Epithelial cell of esophagus (primary cell): ENCODE measurements at regions not wholly inside any gene's neighbourhood (a gene's known extent, or its start where the extent isn't known, plus 50 kb on each side); places are given as distances from the start of the nearest gene placed in this dataset.

ENCODE experiments used
- DNase-seq: peaks from one replicate; pipeline ENCODE4 v3.0.0; 2010; ENCODE audit warnings: low read depth
- H3K4me3 ChIP-seq: 2 replicates; pipeline ENCODE4 v1.5.1; 2011; ENCODE audit warnings: mild to moderate bottlenecking, low read length, control low read depth
- CTCF ChIP-seq: IDR thresholded peaks from 2 replicates; pipeline ENCODE4 v1.5.1; 2011; ENCODE audit warnings: low read depth, mild to moderate bottlenecking, low read length, control low read depth, inconsistent platforms; ENCODE audit not compliant: insufficient read depth; ENCODE audit errors: missing control alignments

GRCh38 chr5:173456751-173457171 lies 128.5 kb upstream of the STC2 start:
- TF ChIP-seq CTCF = no peak
- no peak for DNase-seq
- no peak overlapping the region for H3K4me3 ChIP-seq

GRCh38 chr5:173456181-173456580 lies 128.0 kb upstream of the STC2 start:
- H3K4me3 ChIP-seq = no peak overlapping the region
- no peak for DNase-seq
- TF ChIP-seq CTCF = no peak

- DNase-seq = no peak
- no peak for TF ChIP-seq CTCF
These were observed 127.4 kb upstream of the STC2 start for GRCh38 chr5:173455599-173455957.

GRCh38 chr5:173454736-173455598 lies 126.8 kb upstream of the STC2 start:
- no peak for TF ChIP-seq CTCF
- peak; percentile 95 for DNase-seq
- no peak overlapping the region for H3K4me3 ChIP-seq

More at GRCh38 chr5:173455599-173455957, 127.4 kb upstream of the STC2 start:
- no peak overlapping the region for H3K4me3 ChIP-seq

GRCh38 chr5:173454361-173454735 lies 126.1 kb upstream of the STC2 start:
- TF ChIP-seq CTCF = no peak
- no peak overlapping the region for H3K4me3 ChIP-seq
- peak; percentile 53 for DNase-seq

- DNase-seq = peak; percentile 66
- TF ChIP-seq CTCF = no peak
- no peak overlapping the region for H3K4me3 ChIP-seq
These were observed 125.0 kb upstream of the STC2 start for GRCh38 chr5:173453167-173453566.
